ENCODE measurements at regions not wholly inside any gene's neighbourhood (a gene's known extent, or its start where the extent isn't known, plus 50 kb on each side); places are given as distances from the start of the nearest gene placed in this dataset.

- Histone ChIP-seq H3K27me3 (ENCODE audit: insufficient read depth, poor library complexity, severe bottlenecking) (no peaks in the 10 kb centered on the region), H3K27ac (replicated peaks) (no peak overlapping the region), H3K4me3 (replicated peaks; ENCODE audit: insufficient read depth, low read length) (no peak overlapping the region)
- TF ChIP-seq SPI1 (IDR thresholded peaks at IDR 0.05; ENCODE audit: borderline replicate concordance, low read depth) (no peak), GABPA (IDR thresholded peaks at IDR 0.05; ENCODE audit: low read depth) (no peak), REST (IDR thresholded peaks at IDR 0.05; ENCODE audit: insufficient replicate concordance, low read depth) (no peak), CTCF (IDR thresholded peaks at IDR 0.05; ENCODE audit: insufficient read depth, low read length) (no peak), POLR2AphosphoS5 (IDR thresholded peaks at IDR 0.05; ENCODE audit: low read depth) (no peak)
- no peak for DNase-seq (ENCODE audit: low read depth in 1 of 2, low spot score in 1 of 2)
Observed at GRCh38 chr15:70401709-70402108, 304.0 kb upstream of the TLE3 start.

- TF ChIP-seq SPI1 (IDR thresholded peaks at IDR 0.05; ENCODE audit: borderline replicate concordance, low read depth) (no peak), REST (IDR thresholded peaks at IDR 0.05; ENCODE audit: insufficient replicate concordance, low read depth) (no peak), GABPA (IDR thresholded peaks at IDR 0.05; ENCODE audit: low read depth) (no peak), CTCF (IDR thresholded peaks at IDR 0.05; ENCODE audit: insufficient read depth, low read length) (no peak), POLR2AphosphoS5 (IDR thresholded peaks at IDR 0.05; ENCODE audit: low read depth) (no peak)
- no peak for DNase-seq (ENCODE audit: low read depth in 1 of 2, low spot score in 1 of 2)
- Histone ChIP-seq H3K27me3 (ENCODE audit: insufficient read depth, poor library complexity, severe bottlenecking) (no peaks in the 10 kb centered on the region), H3K4me3 (replicated peaks; ENCODE audit: insufficient read depth, low read length) (no peak overlapping the region), H3K27ac (replicated peaks) (no peak overlapping the region)
Observed at GRCh38 chr15:70400766-70401541, 303.2 kb upstream of the TLE3 start.

- no peak overlapping the region for H3K27ac ChIP-seq (replicated peaks)
- H3K27me3 ChIP-seq (ENCODE audit: insufficient read depth, poor library complexity, severe bottlenecking): no peaks in the 10 kb centered on the region
- H3K4me3 ChIP-seq (replicated peaks; ENCODE audit: insufficient read depth, low read length): no peak overlapping the region
- no peak for TF ChIP-seq CTCF (IDR thresholded peaks at IDR 0.05; ENCODE audit: insufficient read depth, low read length)
- no peak for TF ChIP-seq POLR2AphosphoS5 (IDR thresholded peaks at IDR 0.05; ENCODE audit: low read depth)
- no peak for TF ChIP-seq GABPA (IDR thresholded peaks at IDR 0.05; ENCODE audit: low read depth)
- TF ChIP-seq REST (IDR thresholded peaks at IDR 0.05; ENCODE audit: insufficient replicate concordance, low read depth): no peak
- TF ChIP-seq SPI1 (IDR thresholded peaks at IDR 0.05; ENCODE audit: borderline replicate concordance, low read depth): no peak
- no peak for DNase-seq (ENCODE audit: low read depth in 1 of 2, low spot score in 1 of 2)
Observed at GRCh38 chr15:70399204-70399603, 301.5 kb upstream of the TLE3 start.
